ENCODE measurements at regions not wholly inside any gene's neighbourhood (a gene's known extent, or its start where the extent isn't known, plus 50 kb on each side); places are given as distances from the start of the nearest gene placed in this dataset.

GRCh38 chr5:81839034-81839433, 88.1 kb upstream of the SSBP2 start:
- peak overlapping the region; percentile 34 for H2AFZ ChIP-seq (replicated peaks; ENCODE audit: low read length, poor library complexity)
- H2BK20ac ChIP-seq (ENCODE audit: low read depth, low read length), result no peak overlapping the region
- H3K4me2 ChIP-seq (ENCODE audit: low read depth, low read length), result no peak overlapping the region
- TF ChIP-seq, protein P1, sequence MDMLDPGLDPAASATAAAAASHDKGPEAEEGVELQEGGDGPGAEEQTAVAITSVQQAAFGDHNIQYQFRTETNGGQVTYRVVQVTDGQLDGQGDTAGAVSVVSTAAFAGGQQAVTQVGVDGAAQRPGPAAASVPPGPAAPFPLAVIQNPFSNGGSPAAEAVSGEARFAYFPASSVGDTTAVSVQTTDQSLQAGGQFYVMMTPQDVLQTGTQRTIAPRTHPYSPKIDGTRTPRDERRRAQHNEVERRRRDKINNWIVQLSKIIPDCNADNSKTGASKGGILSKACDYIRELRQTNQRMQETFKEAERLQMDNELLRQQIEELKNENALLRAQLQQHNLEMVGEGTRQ (IDR thresholded peaks at IDR 0.05; ENCODE audit: low read depth, low read length), result no peak
- TF ChIP-seq MXI1 (IDR thresholded peaks at IDR 0.05; ENCODE audit: borderline replicate concordance, low read depth, low read length) (no peak), RAD21 (IDR thresholded peaks at IDR 0.05; ENCODE audit: low read length) (no peak), FOS (IDR thresholded peaks at IDR 0.05; ENCODE audit: low read depth, low read length) (no peak), NFE2L2 (IDR thresholded peaks at IDR 0.05; ENCODE audit: low read depth, low read length) (no peak), MAZ (IDR thresholded peaks at IDR 0.05; ENCODE audit: borderline replicate concordance, low read depth, low read length) (no peak), MAFK (IDR thresholded peaks at IDR 0.05; ENCODE audit: low read depth, low read length) (no peak), BHLHE40 (IDR thresholded peaks at IDR 0.05; ENCODE audit: low read depth, low read length) (no peak), SMC3 (IDR thresholded peaks at IDR 0.05; ENCODE audit: low read depth, low read length) (no peak), CEBPB (IDR thresholded peaks at IDR 0.05; ENCODE audit: low read depth, low read length) (no peak), RCOR1 (IDR thresholded peaks at IDR 0.05; ENCODE audit: insufficient replicate concordance, low read length) (no peak), POLR2A (IDR thresholded peaks at IDR 0.05; ENCODE audit: low read depth, low read length) (no peak), RFX5 (IDR thresholded peaks at IDR 0.05; ENCODE audit: low read depth, low read length) (no peak), CHD1 (IDR thresholded peaks at IDR 0.05; ENCODE audit: low read depth, low read length) (no peak)
- TF ChIP-seq, protein P2, sequence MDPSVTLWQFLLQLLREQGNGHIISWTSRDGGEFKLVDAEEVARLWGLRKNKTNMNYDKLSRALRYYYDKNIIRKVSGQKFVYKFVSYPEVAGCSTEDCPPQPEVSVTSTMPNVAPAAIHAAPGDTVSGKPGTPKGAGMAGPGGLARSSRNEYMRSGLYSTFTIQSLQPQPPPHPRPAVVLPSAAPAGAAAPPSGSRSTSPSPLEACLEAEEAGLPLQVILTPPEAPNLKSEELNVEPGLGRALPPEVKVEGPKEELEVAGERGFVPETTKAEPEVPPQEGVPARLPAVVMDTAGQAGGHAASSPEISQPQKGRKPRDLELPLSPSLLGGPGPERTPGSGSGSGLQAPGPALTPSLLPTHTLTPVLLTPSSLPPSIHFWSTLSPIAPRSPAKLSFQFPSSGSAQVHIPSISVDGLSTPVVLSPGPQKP (IDR thresholded peaks at IDR 0.05; ENCODE audit: borderline replicate concordance, low read depth, low read length), result no peak
- TF ChIP-seq, protein P3, sequence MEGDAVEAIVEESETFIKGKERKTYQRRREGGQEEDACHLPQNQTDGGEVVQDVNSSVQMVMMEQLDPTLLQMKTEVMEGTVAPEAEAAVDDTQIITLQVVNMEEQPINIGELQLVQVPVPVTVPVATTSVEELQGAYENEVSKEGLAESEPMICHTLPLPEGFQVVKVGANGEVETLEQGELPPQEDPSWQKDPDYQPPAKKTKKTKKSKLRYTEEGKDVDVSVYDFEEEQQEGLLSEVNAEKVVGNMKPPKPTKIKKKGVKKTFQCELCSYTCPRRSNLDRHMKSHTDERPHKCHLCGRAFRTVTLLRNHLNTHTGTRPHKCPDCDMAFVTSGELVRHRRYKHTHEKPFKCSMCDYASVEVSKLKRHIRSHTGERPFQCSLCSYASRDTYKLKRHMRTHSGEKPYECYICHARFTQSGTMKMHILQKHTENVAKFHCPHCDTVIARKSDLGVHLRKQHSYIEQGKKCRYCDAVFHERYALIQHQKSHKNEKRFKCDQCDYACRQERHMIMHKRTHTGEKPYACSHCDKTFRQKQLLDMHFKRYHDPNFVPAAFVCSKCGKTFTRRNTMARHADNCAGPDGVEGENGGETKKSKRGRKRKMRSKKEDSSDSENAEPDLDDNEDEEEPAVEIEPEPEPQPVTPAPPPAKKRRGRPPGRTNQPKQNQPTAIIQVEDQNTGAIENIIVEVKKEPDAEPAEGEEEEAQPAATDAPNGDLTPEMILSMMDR (conservative IDR thresholded peaks at IDR 0.05; ENCODE audit: low read depth, low read length), result no peak
- CTCF ChIA-PET, result interaction anchor here (1.4 to 2.0 kb wide), 4 partner anchors 12 to 84 kb away, joined by 3 to 10 read pairs (median 6); no protein-coding TSS in a partner anchor
- H4K91ac ChIP-seq (ENCODE audit: insufficient read depth, low read depth, low read length), result no peak overlapping the region
- intact Hi-C loops (cut with micrococcal nuclease) (loop anchor here (5.0 kb wide), 2 partner anchors 332 to 412 kb away; no protein-coding TSS in a partner anchor), dilution Hi-C loops (cut with HindIII; ENCODE audit: low sequenced_read_pairs, unreplicated experiment) (no loop called here), in situ Hi-C loops (cut with MboI; ENCODE audit: low sequenced_read_pairs) (no loop called here)
- H3K56ac ChIP-seq (ENCODE audit: extremely low read depth, insufficient read depth, low read length), result no peak overlapping the region
- no peaks in the 10 kb centered on the region for H3K79me1 ChIP-seq (ENCODE audit: low read depth in 1 of 2, low read length in 2 of 2)
- no peak overlapping the region for H3K23ac ChIP-seq (ENCODE audit: low read depth, low read length)
- H3K4me1 ChIP-seq (ENCODE audit: control insufficient read depth, insufficient read depth, low read length), result no peaks in the 10 kb centered on the region
- no peaks in the 10 kb centered on the region for H3K36me3 ChIP-seq (ENCODE audit: control insufficient read depth, insufficient read depth, low read length)
- H2AK5ac ChIP-seq (ENCODE audit: low read depth, low read length), result no peak overlapping the region
- no peak overlapping the region for H3K18ac ChIP-seq (ENCODE audit: low read depth, low read length)
- no peaks in the 10 kb centered on the region for H3K9me3 ChIP-seq (ENCODE audit: control insufficient read depth, insufficient read depth, low read length)
- H3K27ac ChIP-seq (ENCODE audit: insufficient read depth, low read length), result no peak overlapping the region
- no peak overlapping the region for H4K5ac ChIP-seq (ENCODE audit: low read depth, low read length)
- no TSS peak for BruUV-seq (replicated peaks)
- H3K27me3 ChIP-seq (ENCODE audit: control insufficient read depth, insufficient read depth, low read length), result no peaks in the 10 kb centered on the region
- 0 out of 4 replicates have a peak overlapping the region, but pooled peaks of 1 of the 2 experiments have one; percentile 13 for H4K8ac ChIP-seq (ENCODE audit: low read depth in 2 of 2, low read length in 2 of 2)
- no peak overlapping the region for H3K9ac ChIP-seq (ENCODE audit: low read depth, low read length)
- ATAC-seq (ENCODE audit: low read depth) (no peak), DNase-seq (no peak)
- no peak overlapping the region for H3K14ac ChIP-seq (replicated peaks; ENCODE audit: low read depth, low read length)
- WGBS, 2 experiments (ENCODE audit: extremely low coverage in 2 of 2, insufficient read length in 1 of 2), result no CpG with 5 or more reads among the region's 3 CpGs
- no peak overlapping the region for H3K4ac ChIP-seq (ENCODE audit: low read depth, low read length)
- no peak overlapping the region for H2BK120ac ChIP-seq (ENCODE audit: low read depth, low read length)
- H3K4me3 ChIP-seq (ENCODE audit: insufficient read depth, low read depth, low read length), result no peak overlapping the region
- no peaks in the 10 kb centered on the region for H3K9me1 ChIP-seq (ENCODE audit: insufficient read depth, low read length)
- H2BK15ac ChIP-seq (ENCODE audit: low read depth, low read length), result no peak overlapping the region
- H2AK9ac ChIP-seq (replicated peaks; ENCODE audit: low read depth, low read length, poor library complexity), result no peak overlapping the region
- POLR2A ChIA-PET (ENCODE audit: unreplicated experiment), result no interaction called here
- H4K20me1 ChIP-seq (ENCODE audit: insufficient read depth, low read length), result no peaks in the 10 kb centered on the region
- H2BK5ac ChIP-seq (ENCODE audit: low read depth, low read length, poor library complexity, severe bottlenecking), result no peak overlapping the region
